Neural cell (in vitro differentiated cells): ENCODE measurements at regions not wholly inside any gene's neighbourhood (a gene's known extent, or its start where the extent isn't known, plus 50 kb on each side); places are given as distances from the start of the nearest gene placed in this dataset.
A peak's percentile ranks its signal among the peaks of the same experiment; 100 is the strongest.
"Not testable (repeated sequence)": the region's sequence is repeated elsewhere in the genome, so short reads cannot be mapped to it uniquely, and the experiment has no call there.

ENCODE experiments used
- H2AFZ ChIP-seq: fragments of 200-600, 300-800 bp; sonication (generic), shearing (Covaris generic); 2 replicates; pipeline ENCODE4 v1.6.0; 2014; ENCODE audit warnings: low read depth, mild to moderate bottlenecking, antibody characterized with exemption, low read length, moderate library complexity
- H3F3A ChIP-seq: fragments of 200-600 bp; shearing (Covaris generic); 2 replicates; pipeline ENCODE4 v1.6.1; 2016; ENCODE audit warnings: mild to moderate bottlenecking, moderate library complexity, mixed read lengths, antibody characterized with exemption, low read length; ENCODE audit not compliant: insufficient read depth, poor library complexity, severe bottlenecking
- H3K27ac ChIP-seq: fragments of 200-600, 300-800 bp; sonication (generic), shearing (Covaris generic); 2 replicates; pipeline ENCODE4 v1.5.1; 2014; ENCODE audit warnings: mild to moderate bottlenecking, low read length, moderate library complexity
- H3K27me3 ChIP-seq: fragments of 300-800, 200-600 bp; sonication (generic), shearing (Covaris generic); 2 replicates; pipeline ENCODE4 v1.6.0; 2014; ENCODE audit warnings: mild to moderate bottlenecking, low read depth, low read length, moderate library complexity; ENCODE audit not compliant: insufficient read depth
- H3K36me3 ChIP-seq: fragments of 300-800, 200-600 bp; sonication (generic), shearing (Covaris generic); 2 replicates; pipeline ENCODE4 v1.5.1; 2014; ENCODE audit warnings: mild to moderate bottlenecking, antibody characterized with exemption, low read length, moderate library complexity; ENCODE audit not compliant: insufficient read depth
- H3K4me2 ChIP-seq: fragments of 300-800, 200-600 bp; sonication (generic), shearing (Covaris generic); 2 replicates; pipeline ENCODE4 v1.6.0; 2014; ENCODE audit warnings: mild to moderate bottlenecking, low read length
- H3K4me3 ChIP-seq: fragments of 300-800, 200-600 bp; sonication (generic), shearing (Covaris generic); 2 replicates; pipeline ENCODE4 v1.5.1; 2014; ENCODE audit warnings: mild to moderate bottlenecking, low read length, moderate library complexity
- H3K79me2 ChIP-seq: fragments of 200-600 bp; shearing (Covaris generic); replicated peaks from 2 replicates; pipeline ENCODE4 v1.6.0; 2014; ENCODE audit warnings: mild to moderate bottlenecking, low read length, moderate library complexity; ENCODE audit not compliant: insufficient read depth
- H3K9ac ChIP-seq: fragments of 300-800, 200-600 bp; sonication (generic), shearing (Covaris generic); 2 replicates; pipeline ENCODE4 v1.6.1; 2016; ENCODE audit warnings: mild to moderate bottlenecking, low read length, mixed read lengths
- H3K9me2 ChIP-seq: fragments of 200-600 bp; shearing (Covaris generic); 2 replicates; pipeline ENCODE4 v1.6.1; 2016; ENCODE audit warnings: mild to moderate bottlenecking, low read length, mixed read lengths; ENCODE audit not compliant: insufficient read depth
- H3K9me3 ChIP-seq: fragments of 200-600, 300-800 bp; sonication (generic), shearing (Covaris generic); 2 replicates; pipeline ENCODE4 v1.6.1; 2016; ENCODE audit warnings: mild to moderate bottlenecking, mixed run types, low read length, moderate library complexity, mixed read lengths
- H4K20me1 ChIP-seq: fragments of 200-600 bp; shearing (Covaris generic); 2 replicates; pipeline ENCODE4 v1.6.1; 2016; ENCODE audit warnings: mild to moderate bottlenecking, mixed run types; ENCODE audit not compliant: insufficient read depth
- EP300 ChIP-seq: fragments of 450-650 bp; conservative IDR thresholded peaks from 2 replicates; pipeline ENCODE4 v1.6.1; 2014; ENCODE audit warnings: antibody characterized with exemption, mild to moderate bottlenecking, moderate library complexity; ENCODE audit not compliant: poor library complexity, severe bottlenecking
- EZH2 ChIP-seq: fragments of 200-600, 300-800 bp; shearing (Covaris generic), sonication (generic); IDR thresholded peaks from 2 replicates; pipeline ENCODE4 v1.6.1; 2014; ENCODE audit warnings: antibody characterized with exemption, low read length, borderline replicate concordance, mild to moderate bottlenecking; ENCODE audit not compliant: insufficient read depth, poor library complexity, severe bottlenecking
- MXI1 ChIP-seq: fragments of 450-650 bp; conservative IDR thresholded peaks from 2 replicates; pipeline ENCODE4 v1.6.1; 2014; ENCODE audit warnings: antibody characterized with exemption, mild to moderate bottlenecking; ENCODE audit not compliant: poor library complexity, severe bottlenecking
- POLR2AphosphoS5 ChIP-seq: IDR thresholded peaks from 2 replicates; pipeline ENCODE4 v1.6.1; 2012
- RAD21 ChIP-seq: fragments of 450-650 bp; conservative IDR thresholded peaks from 2 replicates; pipeline ENCODE4 v1.6.1; 2014; ENCODE audit warnings: antibody characterized with exemption, mild to moderate bottlenecking, moderate library complexity
- SMC3 ChIP-seq: fragments of 450-650 bp; conservative IDR thresholded peaks from 2 replicates; pipeline ENCODE4 v1.6.1; 2014; ENCODE audit warnings: antibody characterized with exemption, mild to moderate bottlenecking, moderate library complexity; ENCODE audit not compliant: poor library complexity
- TAF1 ChIP-seq: IDR thresholded peaks from 2 replicates; pipeline ENCODE4 v1.6.1; 2012; ENCODE audit warnings: low read depth
- TF ChIP-seq, protein P1 (sequence below): fragments of 450-650 bp; IDR thresholded peaks from 2 replicates; pipeline ENCODE4 v1.5.1; 2014; ENCODE audit warnings: antibody characterized with exemption, mild to moderate bottlenecking, moderate library complexity; ENCODE audit not compliant: poor library complexity, severe bottlenecking
- TF ChIP-seq, protein P2 (sequence below): IDR thresholded peaks from 2 replicates; pipeline ENCODE4 v1.6.1; 2012; ENCODE audit warnings: borderline replicate concordance

DNA sequence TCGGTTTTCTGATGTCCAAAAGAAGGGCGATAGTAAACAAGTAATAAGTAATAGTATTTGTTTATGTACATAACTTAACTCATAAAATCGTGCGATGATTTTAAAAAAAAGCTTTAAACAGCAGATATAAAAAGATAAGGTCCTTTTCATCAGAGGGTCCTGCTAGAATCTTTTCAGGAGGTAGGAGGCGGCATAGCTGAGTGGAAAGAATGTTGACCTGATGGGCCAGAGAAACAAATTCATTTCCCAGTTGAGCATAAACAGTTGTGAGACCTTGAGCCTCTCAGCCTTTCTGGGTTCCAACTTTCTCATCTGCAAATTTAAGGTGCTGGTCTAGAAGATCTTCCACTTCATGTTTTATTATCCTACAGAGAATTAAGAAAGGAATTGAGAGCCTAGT, 173.5 kb downstream of the LACC1 start:
- Histone ChIP-seq H3K4me2 (peak overlapping the region; percentile 10), H3K9me2 (no peaks in the 10 kb centered on the region), H3K27ac (peak overlapping the region; percentile 59), H2AFZ (no peak overlapping the region), H3K9ac (peak overlapping the region; percentile 25), H3K9me3 (no peaks in the 10 kb centered on the region), H3K4me3 (peak overlapping the region; percentile 28), H3F3A (peaks cover 2% of the 10 kb centered on the region), H3K36me3 (no peaks in the 10 kb centered on the region), H3K27me3 (no peaks in the 10 kb centered on the region), H4K20me1 (no peaks in the 10 kb centered on the region), H3K79me2 (no peaks in the 10 kb centered on the region)
- TF ChIP-seq, protein P1, sequence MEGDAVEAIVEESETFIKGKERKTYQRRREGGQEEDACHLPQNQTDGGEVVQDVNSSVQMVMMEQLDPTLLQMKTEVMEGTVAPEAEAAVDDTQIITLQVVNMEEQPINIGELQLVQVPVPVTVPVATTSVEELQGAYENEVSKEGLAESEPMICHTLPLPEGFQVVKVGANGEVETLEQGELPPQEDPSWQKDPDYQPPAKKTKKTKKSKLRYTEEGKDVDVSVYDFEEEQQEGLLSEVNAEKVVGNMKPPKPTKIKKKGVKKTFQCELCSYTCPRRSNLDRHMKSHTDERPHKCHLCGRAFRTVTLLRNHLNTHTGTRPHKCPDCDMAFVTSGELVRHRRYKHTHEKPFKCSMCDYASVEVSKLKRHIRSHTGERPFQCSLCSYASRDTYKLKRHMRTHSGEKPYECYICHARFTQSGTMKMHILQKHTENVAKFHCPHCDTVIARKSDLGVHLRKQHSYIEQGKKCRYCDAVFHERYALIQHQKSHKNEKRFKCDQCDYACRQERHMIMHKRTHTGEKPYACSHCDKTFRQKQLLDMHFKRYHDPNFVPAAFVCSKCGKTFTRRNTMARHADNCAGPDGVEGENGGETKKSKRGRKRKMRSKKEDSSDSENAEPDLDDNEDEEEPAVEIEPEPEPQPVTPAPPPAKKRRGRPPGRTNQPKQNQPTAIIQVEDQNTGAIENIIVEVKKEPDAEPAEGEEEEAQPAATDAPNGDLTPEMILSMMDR = no peak
- no peak for TF ChIP-seq SMC3
- no peak for TF ChIP-seq EP300
- no peak for TF ChIP-seq MXI1
- no peak for TF ChIP-seq RAD21
- TF ChIP-seq, protein P2, sequence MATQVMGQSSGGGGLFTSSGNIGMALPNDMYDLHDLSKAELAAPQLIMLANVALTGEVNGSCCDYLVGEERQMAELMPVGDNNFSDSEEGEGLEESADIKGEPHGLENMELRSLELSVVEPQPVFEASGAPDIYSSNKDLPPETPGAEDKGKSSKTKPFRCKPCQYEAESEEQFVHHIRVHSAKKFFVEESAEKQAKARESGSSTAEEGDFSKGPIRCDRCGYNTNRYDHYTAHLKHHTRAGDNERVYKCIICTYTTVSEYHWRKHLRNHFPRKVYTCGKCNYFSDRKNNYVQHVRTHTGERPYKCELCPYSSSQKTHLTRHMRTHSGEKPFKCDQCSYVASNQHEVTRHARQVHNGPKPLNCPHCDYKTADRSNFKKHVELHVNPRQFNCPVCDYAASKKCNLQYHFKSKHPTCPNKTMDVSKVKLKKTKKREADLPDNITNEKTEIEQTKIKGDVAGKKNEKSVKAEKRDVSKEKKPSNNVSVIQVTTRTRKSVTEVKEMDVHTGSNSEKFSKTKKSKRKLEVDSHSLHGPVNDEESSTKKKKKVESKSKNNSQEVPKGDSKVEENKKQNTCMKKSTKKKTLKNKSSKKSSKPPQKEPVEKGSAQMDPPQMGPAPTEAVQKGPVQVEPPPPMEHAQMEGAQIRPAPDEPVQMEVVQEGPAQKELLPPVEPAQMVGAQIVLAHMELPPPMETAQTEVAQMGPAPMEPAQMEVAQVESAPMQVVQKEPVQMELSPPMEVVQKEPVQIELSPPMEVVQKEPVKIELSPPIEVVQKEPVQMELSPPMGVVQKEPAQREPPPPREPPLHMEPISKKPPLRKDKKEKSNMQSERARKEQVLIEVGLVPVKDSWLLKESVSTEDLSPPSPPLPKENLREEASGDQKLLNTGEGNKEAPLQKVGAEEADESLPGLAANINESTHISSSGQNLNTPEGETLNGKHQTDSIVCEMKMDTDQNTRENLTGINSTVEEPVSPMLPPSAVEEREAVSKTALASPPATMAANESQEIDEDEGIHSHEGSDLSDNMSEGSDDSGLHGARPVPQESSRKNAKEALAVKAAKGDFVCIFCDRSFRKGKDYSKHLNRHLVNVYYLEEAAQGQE = no peak
- no peak for TF ChIP-seq TAF1

DNA sequence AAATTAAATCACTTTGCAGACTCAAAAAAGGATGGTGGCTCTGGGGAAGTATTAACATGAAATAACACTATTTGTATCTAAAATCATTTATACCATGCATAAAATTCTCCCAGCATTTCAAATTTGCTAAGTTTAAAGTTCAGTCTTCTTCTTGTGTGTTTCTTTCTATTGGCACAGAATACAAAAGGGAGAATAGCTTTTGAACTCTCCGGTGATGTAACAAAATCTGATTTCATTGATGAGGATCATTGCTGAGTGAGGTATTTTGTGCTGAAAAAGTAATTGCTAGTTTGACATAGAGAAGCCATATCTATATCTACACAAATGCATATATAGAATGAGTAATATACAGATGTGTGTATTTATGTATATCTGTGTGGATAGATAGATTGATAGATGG, 174.8 kb downstream of the LACC1 start:
- H3K79me2 ChIP-seq = no peaks in the 10 kb centered on the region
- H3K27ac ChIP-seq = no peak overlapping the region
- no peaks in the 10 kb centered on the region for H4K20me1 ChIP-seq
- H3K36me3 ChIP-seq = no peaks in the 10 kb centered on the region
- TF ChIP-seq, protein P2 = no peak
- TF ChIP-seq MXI1 (no peak), EZH2 (no peak), SMC3 (no peak), POLR2AphosphoS5 (no peak), EP300 (no peak), TAF1 (no peak), RAD21 (no peak)
- TF ChIP-seq, protein P1 = no peak
- H3K27me3 ChIP-seq = no peaks in the 10 kb centered on the region
- H3K4me2 ChIP-seq = no peak overlapping the region
- H3F3A ChIP-seq = peaks cover 2% of the 10 kb centered on the region
- no peak overlapping the region for H3K9ac ChIP-seq
- no peak overlapping the region for H2AFZ ChIP-seq
- H3K9me2 ChIP-seq = no peaks in the 10 kb centered on the region
- H3K4me3 ChIP-seq = no peak overlapping the region
- no peaks in the 10 kb centered on the region for H3K9me3 ChIP-seq

DNA sequence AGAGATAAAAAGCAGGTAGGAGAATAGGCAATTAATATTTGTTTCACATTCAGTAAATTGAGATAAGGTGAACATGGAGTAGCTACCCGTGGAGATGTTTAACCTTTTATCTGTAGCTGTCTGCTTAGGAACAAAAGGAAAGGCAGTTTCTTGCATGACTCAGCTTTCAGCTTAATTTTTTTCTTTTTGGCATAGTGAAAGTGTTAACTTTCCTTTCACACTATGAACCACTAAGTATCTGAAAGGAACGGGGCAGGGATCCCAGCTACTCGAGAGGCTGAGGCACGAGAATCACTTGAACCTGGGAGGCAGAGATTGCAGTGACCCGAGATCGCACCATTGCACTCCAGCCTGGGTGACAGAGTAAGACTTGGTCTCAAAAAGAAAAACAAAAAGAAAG, 176.0 kb downstream of the LACC1 start:
- H3F3A ChIP-seq, H4K20me1 ChIP-seq, H3K9me2 ChIP-seq, H3K9me3 ChIP-seq, H3K36me3 ChIP-seq, H3K9ac ChIP-seq, H3K4me2 ChIP-seq, H2AFZ ChIP-seq, H3K27ac ChIP-seq, H3K4me3 ChIP-seq, H3K27me3 ChIP-seq, H3K79me2 ChIP-seq: not testable (repeated sequence)
